MM.1S (cell line): ENCODE measurements at regions not wholly inside any gene's neighbourhood (a gene's known extent, or its start where the extent isn't known, plus 50 kb on each side); places are given as distances from the start of the nearest gene placed in this dataset.

Source experiments
- DNase-seq: peaks from one replicate; pipeline ENCODE4 v3.0.0-alpha.2; 2015
- H2AFZ ChIP-seq: fragments of 300-600 bp; sonication (generic); 2 replicates; pipeline ENCODE4 v1.6.0; 2016; ENCODE audit warnings: antibody characterized with exemption, low read length
- H3F3A ChIP-seq: fragments of 300-600 bp; sonication (generic); 2 replicates; pipeline ENCODE4 v1.6.1; 2016; ENCODE audit warnings: mild to moderate bottlenecking, antibody characterized with exemption, low read length, moderate library complexity, mixed read lengths; ENCODE audit not compliant: insufficient read depth
- H3K27ac ChIP-seq: fragments of 300-600 bp; sonication (generic); 2 replicates; pipeline ENCODE4 v1.5.1; 2016; ENCODE audit warnings: mild to moderate bottlenecking, low read length
- H3K27me3 ChIP-seq: fragments of 300-600 bp; sonication (generic); replicated peaks from 2 replicates; pipeline ENCODE4 v1.6.0; 2016; ENCODE audit warnings: low read length; ENCODE audit not compliant: insufficient read depth
- H3K36me3 ChIP-seq: fragments of 300-600 bp; sonication (generic); replicated peaks from 2 replicates; pipeline ENCODE4 v1.6.1; 2016; ENCODE audit warnings: mild to moderate bottlenecking, low read length, mixed read lengths; ENCODE audit not compliant: insufficient read depth
- H3K4me1 ChIP-seq: fragments of 300-600 bp; sonication (generic); 2 replicates; pipeline ENCODE4 v1.6.1; 2016; ENCODE audit warnings: low read length, mixed read lengths
- H3K4me2 ChIP-seq: fragments of 300-600 bp; sonication (generic); 2 replicates; pipeline ENCODE4 v1.6.0; 2016; ENCODE audit warnings: low read depth, low read length
- H3K4me3 ChIP-seq: fragments of 300-600 bp; sonication (generic); 2 replicates; pipeline ENCODE4 v1.5.1; 2016; ENCODE audit warnings: low read length, mixed read lengths
- H3K79me2 ChIP-seq: fragments of 300-600 bp; sonication (generic); 2 replicates; pipeline ENCODE4 v1.6.1; 2016; ENCODE audit warnings: mixed run types, low read length, mixed read lengths
- H3K9ac ChIP-seq: fragments of 300-600 bp; sonication (generic); 2 replicates; pipeline ENCODE4 v1.6.1; 2016; ENCODE audit warnings: low read length, mixed read lengths
- H3K9me2 ChIP-seq: fragments of 300-600 bp; sonication (generic); replicated peaks from 2 replicates; pipeline ENCODE4 v1.6.1; 2016; ENCODE audit warnings: mild to moderate bottlenecking, low read length, mixed read lengths; ENCODE audit not compliant: insufficient read depth
- H3K9me3 ChIP-seq: fragments of 300-600 bp; sonication (generic); replicated peaks from 2 replicates; pipeline ENCODE4 v1.6.1; 2016; ENCODE audit warnings: mild to moderate bottlenecking, low read length, mixed read lengths; ENCODE audit not compliant: insufficient read depth
- H4K20me1 ChIP-seq: fragments of 300-600 bp; sonication (generic); 2 replicates; pipeline ENCODE4 v1.6.1; 2016; ENCODE audit warnings: mild to moderate bottlenecking, low read length, moderate library complexity, mixed read lengths; ENCODE audit not compliant: insufficient read depth
- EZH2 ChIP-seq: fragments of 300-600 bp; sonication (generic); optimal IDR thresholded peaks from 2 replicates; pipeline ENCODE3; 2017; ENCODE audit warnings: low read depth, mild to moderate bottlenecking, antibody characterized with exemption, low read length, mixed read lengths
- EZH2phosphoT487 ChIP-seq: fragments of 300-600 bp; sonication (generic); IDR thresholded peaks from 2 replicates; pipeline ENCODE4 v1.6.1; 2018; ENCODE audit warnings: antibody characterized with exemption, low read length
- TF ChIP-seq, protein P1 (sequence below): fragments of 300-600 bp; sonication (generic); IDR thresholded peaks from 2 replicates; pipeline ENCODE4 v1.5.1; 2016; ENCODE audit warnings: antibody characterized with exemption, low read length, mixed read lengths

DNA sequence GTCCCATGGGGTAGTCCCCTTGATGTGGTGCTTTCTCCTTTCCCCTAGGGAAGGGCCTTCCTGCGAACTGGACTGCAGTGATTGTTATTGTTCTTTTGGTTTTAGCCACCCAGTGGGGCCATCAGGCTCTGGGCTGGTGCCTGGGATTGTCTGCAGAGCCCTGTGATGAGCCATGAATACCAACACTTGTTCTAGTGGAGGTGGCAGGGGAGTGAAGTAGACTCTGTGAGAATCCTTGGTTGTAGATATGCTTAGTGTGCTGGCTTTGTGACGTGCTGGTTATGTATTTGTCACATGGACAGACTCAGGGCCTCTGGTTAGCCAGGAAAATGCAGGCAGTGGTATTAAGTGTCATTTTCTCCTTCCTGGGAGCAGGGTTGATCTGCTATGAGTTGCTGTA lies 51.8 kb upstream of the NDUFB4 start:
- H3K4me2 ChIP-seq = no peak overlapping the region
- TF ChIP-seq, protein P1, sequence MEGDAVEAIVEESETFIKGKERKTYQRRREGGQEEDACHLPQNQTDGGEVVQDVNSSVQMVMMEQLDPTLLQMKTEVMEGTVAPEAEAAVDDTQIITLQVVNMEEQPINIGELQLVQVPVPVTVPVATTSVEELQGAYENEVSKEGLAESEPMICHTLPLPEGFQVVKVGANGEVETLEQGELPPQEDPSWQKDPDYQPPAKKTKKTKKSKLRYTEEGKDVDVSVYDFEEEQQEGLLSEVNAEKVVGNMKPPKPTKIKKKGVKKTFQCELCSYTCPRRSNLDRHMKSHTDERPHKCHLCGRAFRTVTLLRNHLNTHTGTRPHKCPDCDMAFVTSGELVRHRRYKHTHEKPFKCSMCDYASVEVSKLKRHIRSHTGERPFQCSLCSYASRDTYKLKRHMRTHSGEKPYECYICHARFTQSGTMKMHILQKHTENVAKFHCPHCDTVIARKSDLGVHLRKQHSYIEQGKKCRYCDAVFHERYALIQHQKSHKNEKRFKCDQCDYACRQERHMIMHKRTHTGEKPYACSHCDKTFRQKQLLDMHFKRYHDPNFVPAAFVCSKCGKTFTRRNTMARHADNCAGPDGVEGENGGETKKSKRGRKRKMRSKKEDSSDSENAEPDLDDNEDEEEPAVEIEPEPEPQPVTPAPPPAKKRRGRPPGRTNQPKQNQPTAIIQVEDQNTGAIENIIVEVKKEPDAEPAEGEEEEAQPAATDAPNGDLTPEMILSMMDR = no peak
- TF ChIP-seq EZH2phosphoT487 = no peak
- TF ChIP-seq EZH2 = no peak
- no peak for DNase-seq

DNA sequence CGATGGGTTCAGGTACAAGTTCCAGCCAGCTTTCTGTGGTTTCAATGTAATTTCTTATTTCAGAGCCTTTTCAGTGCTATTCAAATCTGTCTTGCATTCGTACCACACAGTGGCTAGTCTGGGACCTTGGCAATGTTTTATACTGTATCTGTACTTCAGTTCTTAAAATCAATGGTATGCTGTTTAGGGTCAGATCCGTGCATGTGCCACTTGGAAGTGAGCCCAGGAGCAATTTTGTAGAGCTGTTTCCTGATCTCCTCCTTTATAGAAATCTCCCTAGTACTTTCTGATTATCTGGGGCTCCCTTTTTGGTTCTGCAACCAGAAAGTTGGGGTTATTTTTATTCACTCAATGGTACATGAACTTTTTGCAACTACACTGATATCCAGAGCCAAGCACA lies 59.5 kb upstream of the NDUFB4 start:
- no peaks in the 10 kb centered on the region for H3K36me3 ChIP-seq
- no peak overlapping the region for H3K9ac ChIP-seq
- no peak overlapping the region for H3K4me2 ChIP-seq
- no peak for DNase-seq
- H3K9me3 ChIP-seq = 0 out of 2 replicates have a peak, but pooled peaks cover 3% of the 10 kb centered on the region
- no peak overlapping the region for H2AFZ ChIP-seq
- no peaks in the 10 kb centered on the region for H3F3A ChIP-seq
- H3K9me2 ChIP-seq = no peaks in the 10 kb centered on the region
- no peak overlapping the region for H3K27ac ChIP-seq
- no peaks in the 10 kb centered on the region for H3K27me3 ChIP-seq
- H4K20me1 ChIP-seq = no peaks in the 10 kb centered on the region
- no peak overlapping the region for H3K4me3 ChIP-seq
- H3K79me2 ChIP-seq = no peaks in the 10 kb centered on the region
- TF ChIP-seq EZH2phosphoT487 (no peak), EZH2 (no peak)
- TF ChIP-seq, protein P1 = no peak
- no peaks in the 10 kb centered on the region for H3K4me1 ChIP-seq

More for the DNA sequence above, 51.8 kb upstream of the NDUFB4 start:
- H3K9me2 ChIP-seq = no peaks in the 10 kb centered on the region
- H3K4me1 ChIP-seq = no peaks in the 10 kb centered on the region
- H3F3A ChIP-seq = no peaks in the 10 kb centered on the region
- no peak overlapping the region for H3K4me3 ChIP-seq
- no peak overlapping the region for H2AFZ ChIP-seq
- H3K9me3 ChIP-seq = no peaks in the 10 kb centered on the region
- H3K36me3 ChIP-seq = no peaks in the 10 kb centered on the region
- H4K20me1 ChIP-seq = no peaks in the 10 kb centered on the region
- no peaks in the 10 kb centered on the region for H3K79me2 ChIP-seq
- H3K27me3 ChIP-seq = no peaks in the 10 kb centered on the region
- H3K9ac ChIP-seq = no peak overlapping the region
- H3K27ac ChIP-seq = no peak overlapping the region

DNA sequence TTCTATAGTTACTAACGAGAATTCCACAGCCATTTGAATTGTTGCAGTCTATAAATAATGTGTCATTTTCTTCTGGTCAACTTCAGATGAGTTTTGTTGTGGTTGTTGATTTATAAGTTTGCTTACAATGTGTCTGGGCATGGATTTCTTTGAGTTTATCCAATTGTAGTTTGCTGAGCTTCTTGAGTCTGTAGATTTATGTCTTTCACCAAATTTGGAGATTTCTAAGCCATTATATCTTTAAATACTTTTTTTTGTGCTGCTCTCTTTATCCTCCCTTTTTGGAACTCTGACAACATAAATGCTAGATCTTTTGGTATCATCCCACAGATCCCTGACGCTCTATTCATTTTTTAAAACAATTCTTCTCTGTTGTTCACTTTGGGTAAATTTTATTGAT lies 63.2 kb upstream of the NDUFB4 start:
- Histone ChIP-seq H4K20me1 (no peaks in the 10 kb centered on the region), H3F3A (no peaks in the 10 kb centered on the region)

More for the DNA sequence above, 63.2 kb upstream of the NDUFB4 start:
- Histone ChIP-seq H3K9ac (no peak overlapping the region), H3K9me2 (no peaks in the 10 kb centered on the region), H3K4me1 (no peaks in the 10 kb centered on the region), H3K4me2 (no peak overlapping the region), H3K9me3 (0 out of 2 replicates have a peak, but pooled peaks cover 3% of the 10 kb centered on the region), H3K4me3 (no peak overlapping the region), H3K79me2 (no peaks in the 10 kb centered on the region), H3K27ac (no peak overlapping the region), H2AFZ (no peak overlapping the region), H3K27me3 (no peaks in the 10 kb centered on the region), H3K36me3 (no peaks in the 10 kb centered on the region)
- DNase-seq = no peak
- TF ChIP-seq, protein P1 = no peak
- TF ChIP-seq EZH2 = no peak
- no peak for TF ChIP-seq EZH2phosphoT487
